SH-SY5Y (cell line): ENCODE measurements at regions not wholly inside any gene's neighbourhood (a gene's known extent, or its start where the extent isn't known, plus 50 kb on each side); places are given as distances from the start of the nearest gene placed in this dataset.

ENCODE experiments used
- GATA2 ChIP-seq: IDR thresholded peaks from 2 replicates; pipeline ENCODE4 v1.6.1; 2011; ENCODE audit warnings: mild to moderate bottlenecking, low read depth, low read length
- GATA3 ChIP-seq: IDR thresholded peaks from 2 replicates; pipeline ENCODE4 v1.6.1; 2011; ENCODE audit warnings: low read depth, mild to moderate bottlenecking, low read length, moderate library complexity

DNA sequence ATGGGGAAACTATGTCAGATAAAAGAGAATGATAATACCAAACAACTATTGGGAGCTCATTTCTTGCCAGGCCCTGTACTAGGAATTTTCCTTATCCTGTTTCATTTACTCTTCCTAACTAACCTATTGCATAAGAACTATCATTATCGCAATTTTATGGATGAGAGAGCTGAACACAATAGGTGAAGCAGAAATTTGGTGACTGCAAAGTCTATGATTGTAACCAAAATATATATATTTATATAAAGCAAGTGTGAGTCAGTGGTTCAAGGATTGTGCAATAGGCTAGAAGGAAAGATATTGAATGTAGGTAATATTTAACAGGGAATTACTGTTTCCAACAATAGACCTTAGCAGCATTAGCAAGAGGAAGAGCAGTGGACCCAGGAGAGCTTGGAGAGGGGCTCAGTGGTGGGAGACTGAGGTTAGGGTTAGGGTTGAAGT is 181.1 kb upstream of the TENT5A start:
- TF ChIP-seq GATA2: no peak
- TF ChIP-seq GATA3: no peak
